ENCODE measurements at regions not wholly inside any gene's neighbourhood (a gene's known extent, or its start where the extent isn't known, plus 50 kb on each side); places are given as distances from the start of the nearest gene placed in this dataset.

- Histone ChIP-seq H3K36me3 (no peaks in the 10 kb centered on the region), H3K4me3 (no peak overlapping the region), H3K27me3 (no peaks in the 10 kb centered on the region), H3K27ac (no peak overlapping the region), H3K4me1 (no peaks in the 10 kb centered on the region), H3K9me3 (no peaks in the 10 kb centered on the region)
- WGBS (ENCODE audit: insufficient coverage, low coverage, low lambda C conversion rate, missing lambda C conversion rate): 31% methylated on average over 1 of the region's 1 CpG
- TF ChIP-seq CTCF (IDR thresholded peaks at IDR 0.05) (no peak), POLR2A (IDR thresholded peaks at IDR 0.05) (no peak)
- ATAC-seq: no peak
- intact Hi-C loops (cut with DNase I): no loop called here
- no peak for DNase-seq
These were observed 746.4 kb upstream of the FLRT2 start for GRCh38 chr14:84783511-84783910.

- intact Hi-C loops (cut with DNase I): no loop called here
- ATAC-seq: no peak
- H3K27ac ChIP-seq: no peak overlapping the region
These were observed 743.9 kb upstream of the FLRT2 start for GRCh38 chr14:84785996-84786395.

GRCh38 chr14:84789012-84789411 is 740.9 kb upstream of the FLRT2 start:
- ATAC-seq (no peak), DNase-seq (no peak)
- no peak overlapping the region for H3K27ac ChIP-seq
- WGBS (ENCODE audit: insufficient coverage, low coverage, low lambda C conversion rate, missing lambda C conversion rate): 71% methylated on average over 1 of the region's 1 CpG
- intact Hi-C loops (cut with DNase I): no loop called here
- H3K36me3 ChIP-seq: no peaks in the 10 kb centered on the region
- H3K4me1 ChIP-seq: no peaks in the 10 kb centered on the region
- no peaks in the 10 kb centered on the region for H3K27me3 ChIP-seq
- H3K9me3 ChIP-seq: no peaks in the 10 kb centered on the region
- no peak for TF ChIP-seq POLR2A (IDR thresholded peaks at IDR 0.05)
- no peak for TF ChIP-seq CTCF (IDR thresholded peaks at IDR 0.05)
- no peak overlapping the region for H3K4me3 ChIP-seq

More at GRCh38 chr14:84785996-84786395, 743.9 kb upstream of the FLRT2 start:
- DNase-seq: no peak
- Histone ChIP-seq H3K4me1 (no peaks in the 10 kb centered on the region), H3K36me3 (no peaks in the 10 kb centered on the region), H3K27me3 (no peaks in the 10 kb centered on the region), H3K4me3 (no peak overlapping the region), H3K9me3 (no peaks in the 10 kb centered on the region)
- no peak for TF ChIP-seq CTCF (IDR thresholded peaks at IDR 0.05)
- no peak for TF ChIP-seq POLR2A (IDR thresholded peaks at IDR 0.05)

- no peak overlapping the region for H3K4me3 ChIP-seq
- TF ChIP-seq CTCF (IDR thresholded peaks at IDR 0.05) (no peak), POLR2A (IDR thresholded peaks at IDR 0.05) (no peak)
- ATAC-seq: no peak
- H3K27ac ChIP-seq: no peak overlapping the region
- intact Hi-C loops (cut with DNase I): no loop called here
- H3K27me3 ChIP-seq: no peaks in the 10 kb centered on the region
- no peaks in the 10 kb centered on the region for H3K4me1 ChIP-seq
- 40% methylated on average over 4 of the region's 4 CpGs for WGBS (ENCODE audit: insufficient coverage, low coverage, low lambda C conversion rate, missing lambda C conversion rate)
- no peaks in the 10 kb centered on the region for H3K9me3 ChIP-seq
- no peak for DNase-seq
- no peaks in the 10 kb centered on the region for H3K36me3 ChIP-seq
These were observed 737.1 kb upstream of the FLRT2 start for GRCh38 chr14:84792722-84793410.

- Histone ChIP-seq H3K36me3 (no peaks in the 10 kb centered on the region), H3K27me3 (no peaks in the 10 kb centered on the region), H3K9me3 (no peaks in the 10 kb centered on the region), H3K4me1 (no peaks in the 10 kb centered on the region), H3K27ac (no peak overlapping the region), H3K4me3 (no peak overlapping the region)
- ATAC-seq (no peak), DNase-seq (no peak)
- intact Hi-C loops (cut with DNase I): no loop called here
- no peak for TF ChIP-seq POLR2A (IDR thresholded peaks at IDR 0.05)
- no peak for TF ChIP-seq CTCF (IDR thresholded peaks at IDR 0.05)
- WGBS (ENCODE audit: insufficient coverage, low coverage, low lambda C conversion rate, missing lambda C conversion rate): 63% methylated on average over 3 of the region's 3 CpGs
These were observed 732.6 kb upstream of the FLRT2 start for GRCh38 chr14:84797326-84797725.
